ENCODE measurements at regions not wholly inside any gene's neighbourhood (a gene's known extent, or its start where the extent isn't known, plus 50 kb on each side); places are given as distances from the start of the nearest gene placed in this dataset.

DNA sequence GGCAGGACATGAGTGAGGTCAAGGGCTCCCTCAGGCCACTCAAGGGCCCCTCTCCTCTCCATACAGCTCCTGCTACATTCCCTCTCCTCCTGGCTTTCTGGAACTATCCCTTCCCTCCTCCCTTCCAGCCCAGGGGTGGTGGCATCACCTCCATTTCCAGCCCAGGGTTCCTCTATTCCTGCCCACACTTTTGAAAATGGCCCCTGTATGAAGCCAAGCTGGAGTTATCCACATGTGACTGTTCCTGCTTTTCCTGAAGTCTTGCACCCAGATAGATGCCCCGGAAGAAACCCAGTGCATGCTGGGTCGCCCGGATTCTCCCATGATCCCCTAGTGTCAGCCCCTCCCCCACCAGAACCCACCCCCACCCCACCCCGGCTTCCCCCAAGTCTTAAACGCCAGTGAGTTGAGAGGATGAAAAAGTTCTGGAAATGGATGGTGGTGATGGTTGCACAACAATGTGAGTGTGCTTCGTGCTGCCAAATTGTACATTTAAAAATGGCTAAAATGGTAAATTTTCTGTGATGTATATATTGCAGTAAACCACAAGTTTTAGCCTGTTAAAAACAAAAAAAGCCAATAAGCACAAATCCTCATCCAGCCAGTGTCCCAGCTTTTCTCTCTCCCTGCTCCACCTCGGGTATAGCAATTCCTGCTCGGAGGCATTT, 136.9 kb downstream of the SCARB1 start:
- DNase-seq (ENCODE audit: low read depth in 4 of 4, low spot score in 3 of 4): no peak

GRCh38 chr12:124725597-124726237, 137.9 kb downstream of the SCARB1 start:
- no peak for DNase-seq (ENCODE audit: low read depth in 4 of 4, low spot score in 3 of 4)

DNA sequence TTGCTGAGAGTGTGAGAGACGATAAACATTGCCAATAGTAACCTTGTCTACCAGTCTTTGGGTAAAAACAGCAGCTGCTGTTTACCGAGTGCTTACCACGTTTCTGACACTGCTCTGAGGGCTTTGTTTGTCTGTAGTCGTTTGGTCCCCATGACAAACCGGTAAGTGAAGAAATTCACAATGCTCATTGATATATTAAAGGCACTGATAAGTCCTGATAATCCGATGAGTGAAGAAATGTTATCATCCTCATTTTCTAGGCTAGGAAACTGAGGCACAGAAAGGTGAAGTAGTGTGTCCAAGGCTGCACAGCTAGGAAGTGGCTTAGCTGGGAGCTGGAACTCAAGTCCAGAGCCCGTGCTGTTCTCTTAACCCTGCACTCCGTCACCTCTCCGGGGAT, 138.6 kb downstream of the SCARB1 start:
- no peak for DNase-seq (ENCODE audit: low read depth in 4 of 4, low spot score in 3 of 4)

DNA sequence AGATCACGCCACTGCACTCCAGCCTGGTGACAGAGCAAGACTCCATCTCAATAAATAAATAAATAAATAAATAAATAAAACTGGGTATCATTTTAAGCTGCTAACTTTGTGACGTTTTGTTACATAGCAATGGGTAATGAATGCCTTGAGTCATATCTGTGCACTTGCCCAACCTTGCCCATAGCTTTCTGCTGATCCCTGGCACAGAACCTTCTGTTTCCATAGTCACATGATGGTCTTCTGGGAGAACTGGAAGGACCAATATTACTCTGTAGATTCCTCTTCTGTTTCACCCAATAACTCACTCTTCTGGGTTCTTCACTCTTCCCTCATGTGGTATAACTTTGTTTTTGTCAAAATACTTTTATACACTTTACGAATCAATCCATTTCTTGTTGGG, 140.8 kb downstream of the SCARB1 start:
- no peak for DNase-seq (ENCODE audit: low read depth in 4 of 4, low spot score in 3 of 4)

DNA sequence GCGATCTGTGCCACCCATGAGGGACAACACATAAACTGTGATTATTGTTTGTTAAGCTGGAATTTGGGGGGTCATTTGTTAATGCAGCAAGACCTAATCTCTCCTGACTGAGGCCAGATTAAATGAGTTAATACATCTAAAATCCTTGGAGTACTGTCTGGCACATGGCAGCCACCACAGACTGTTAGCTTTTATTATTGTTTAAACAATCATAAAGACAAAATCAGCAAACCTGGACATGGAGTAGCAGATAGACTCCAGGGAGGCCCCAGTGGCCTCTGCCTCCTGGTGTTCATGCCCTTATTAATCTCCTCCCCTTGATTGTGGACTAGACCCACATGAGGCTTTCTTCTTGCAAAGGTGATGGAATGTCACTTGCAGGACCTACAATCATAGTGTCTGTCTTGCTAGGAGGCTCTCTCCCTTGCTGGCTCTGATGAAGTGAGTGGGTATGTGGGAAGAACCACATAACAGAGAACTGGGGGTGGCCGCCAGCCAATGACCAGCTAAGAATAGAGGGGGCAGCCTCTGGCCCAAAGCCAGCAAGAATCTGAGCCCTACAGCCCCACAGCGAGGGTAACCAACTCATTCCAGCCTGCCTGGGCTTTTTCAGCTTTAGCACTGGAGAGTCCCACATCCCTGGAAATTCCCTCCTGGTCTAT, 142.0 kb downstream of the SCARB1 start:
- no peak for DNase-seq (ENCODE audit: low read depth in 4 of 4, low spot score in 3 of 4)

DNA sequence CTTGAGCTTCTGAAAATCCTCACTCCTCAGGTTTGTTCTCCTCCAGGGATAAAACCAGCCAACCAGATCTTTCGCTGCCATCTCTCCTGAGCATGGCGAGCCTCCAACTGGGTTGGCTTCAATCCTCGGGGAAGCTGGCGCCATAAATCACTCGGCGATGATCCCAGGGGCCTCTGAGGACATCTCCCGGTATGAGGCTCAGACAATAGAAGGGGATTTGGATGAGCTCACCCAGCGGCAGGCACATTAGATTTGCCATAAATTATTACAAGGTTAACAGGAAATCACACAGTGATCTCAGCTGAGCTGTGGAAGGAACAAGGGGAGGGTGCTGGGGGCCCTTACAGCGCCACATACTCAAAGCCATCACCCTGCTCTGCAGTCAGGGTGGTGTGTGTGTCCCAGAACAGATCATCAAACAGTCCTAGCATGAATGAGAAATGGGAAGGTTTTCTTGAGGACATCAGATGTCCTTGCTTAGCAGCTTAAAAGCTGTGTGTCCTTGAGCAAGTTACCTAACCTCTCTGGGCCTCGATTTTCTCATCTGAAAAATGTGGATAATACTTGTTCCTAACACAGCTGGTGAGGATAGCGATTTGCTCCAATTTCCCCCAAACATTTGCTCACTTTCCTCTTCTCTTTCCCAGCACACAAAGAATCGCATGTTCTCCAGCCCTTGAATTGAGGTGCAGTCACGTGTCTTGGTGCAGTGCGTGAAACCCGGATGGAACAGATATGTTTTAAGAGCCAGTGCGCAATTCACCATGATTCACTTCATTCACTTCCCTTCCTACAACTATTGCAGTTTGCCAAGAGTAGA, 142.8 kb downstream of the SCARB1 start:
- DNase-seq (ENCODE audit: low read depth in 4 of 4, low spot score in 3 of 4): peak in 1 of 4 donors; percentile 70

DNA sequence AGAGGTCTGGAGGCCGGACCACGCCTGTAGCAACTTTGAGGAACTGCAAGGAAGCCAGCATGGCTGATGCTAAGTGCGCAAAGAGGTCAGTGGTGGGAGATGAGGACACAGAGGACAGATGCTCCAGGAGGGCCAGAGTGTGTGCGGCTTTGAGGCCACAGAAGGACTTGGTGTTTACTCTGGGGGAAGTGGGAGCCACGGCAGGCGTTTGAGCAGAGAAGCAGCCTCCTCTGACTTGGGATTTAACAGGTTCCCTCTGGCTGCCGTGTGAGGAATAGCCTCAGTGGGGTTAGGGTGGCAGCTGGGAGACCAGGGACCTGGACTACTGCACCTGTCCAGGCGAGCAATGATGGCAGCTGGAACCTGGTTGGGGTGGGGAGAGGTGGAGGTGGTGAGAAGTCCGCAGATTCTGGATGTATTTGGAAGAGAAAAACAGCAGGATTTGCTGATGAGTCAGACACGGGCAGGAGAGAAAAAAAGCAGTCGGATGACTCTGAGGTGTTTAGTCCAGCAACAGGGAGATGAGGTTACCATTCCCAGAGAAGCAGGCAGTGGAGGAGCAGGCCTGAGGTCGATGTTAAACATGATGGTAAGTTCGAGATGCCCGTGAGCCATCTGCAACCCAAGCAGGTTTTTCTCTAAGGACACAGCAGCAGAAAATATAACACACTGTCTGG, 143.5 kb downstream of the SCARB1 start:
- DNase-seq (ENCODE audit: low read depth in 4 of 4, low spot score in 3 of 4): no peak

DNA sequence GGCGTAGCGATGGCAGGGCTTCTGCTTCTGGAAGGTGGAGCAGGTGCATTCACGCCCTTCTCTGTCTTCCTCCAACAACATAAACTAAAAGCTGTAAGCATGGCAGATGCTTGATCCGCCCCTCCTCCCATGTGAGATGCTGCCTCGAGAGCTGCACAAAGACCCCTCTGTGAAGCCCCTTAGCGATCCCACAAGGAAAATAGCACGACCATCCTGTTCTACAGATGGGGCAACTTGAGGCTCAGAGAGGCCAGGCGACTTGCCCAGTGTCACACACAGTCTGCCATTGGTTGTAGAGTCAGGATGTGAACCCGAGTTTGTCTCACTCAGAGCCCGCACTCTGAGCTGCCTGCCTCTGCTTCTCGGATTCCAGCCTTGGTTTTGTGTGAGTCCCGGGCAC, 144.4 kb downstream of the SCARB1 start:
- no peak for DNase-seq (ENCODE audit: low read depth in 4 of 4, low spot score in 3 of 4)

DNA sequence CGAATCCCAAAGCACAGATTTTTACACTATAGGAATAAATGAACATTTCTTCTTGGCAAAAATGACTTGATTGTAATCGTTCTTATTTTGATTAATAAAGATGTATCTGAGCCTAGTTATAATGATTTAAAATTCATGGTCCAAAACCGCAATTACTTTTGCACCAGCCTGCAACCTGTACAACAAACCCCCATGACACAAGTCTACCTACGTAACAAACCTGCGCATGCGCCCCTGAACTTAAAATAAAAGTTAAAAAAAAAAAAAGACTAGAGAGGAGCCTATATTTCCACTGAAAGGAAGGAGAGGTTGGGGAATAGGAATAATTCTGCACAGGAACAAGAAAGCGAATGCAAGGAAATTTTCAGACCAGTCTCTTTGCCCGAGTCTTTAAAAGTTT, 145.2 kb downstream of the SCARB1 start:
- DNase-seq (ENCODE audit: low read depth in 4 of 4, low spot score in 3 of 4): no peak

DNA sequence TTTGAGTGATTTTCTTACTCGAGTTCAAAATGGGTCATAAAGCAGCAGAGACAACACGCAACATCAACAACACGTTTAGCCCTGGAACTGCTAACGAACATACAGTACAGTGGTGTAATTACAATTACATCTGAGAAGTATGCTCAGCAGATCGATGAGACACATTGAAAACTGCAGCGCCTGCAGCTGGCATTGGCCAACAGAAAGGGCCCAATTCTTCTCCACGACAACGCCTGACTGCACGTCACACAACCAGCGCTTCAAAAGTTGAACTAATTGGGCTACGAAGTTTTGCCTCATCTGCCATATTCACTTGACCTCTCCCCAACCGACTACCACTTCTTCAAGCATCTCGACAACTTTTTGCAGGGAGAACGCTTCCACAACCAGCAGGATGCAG, 145.6 kb downstream of the SCARB1 start:
- DNase-seq (ENCODE audit: low read depth in 4 of 4, low spot score in 3 of 4): no peak

DNA sequence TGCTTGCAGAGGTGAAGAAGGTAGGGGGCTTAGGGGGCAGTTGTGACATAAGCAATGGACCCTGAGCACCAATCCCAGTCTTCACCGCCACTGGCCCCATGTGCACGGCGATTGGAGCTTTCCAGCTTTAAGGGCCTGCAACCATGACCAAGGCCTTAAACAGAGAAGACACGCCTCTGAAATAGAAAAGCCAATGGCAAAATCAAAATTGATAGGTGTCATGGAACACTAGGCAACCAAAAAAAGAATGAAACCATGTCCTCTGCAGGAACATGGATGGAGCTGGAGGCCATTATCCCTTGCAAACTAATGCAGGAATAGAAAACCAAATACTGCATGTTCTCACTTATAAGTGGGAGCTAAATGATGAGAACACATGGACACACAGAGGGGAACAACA, 146.3 kb downstream of the SCARB1 start:
- no peak for DNase-seq (ENCODE audit: low read depth in 4 of 4, low spot score in 3 of 4)

- DNase-seq (ENCODE audit: low read depth in 4 of 4, low spot score in 3 of 4): no peak
Measured at GRCh38 chr12:124716208-124717130, 147.2 kb downstream of the SCARB1 start.

DNA sequence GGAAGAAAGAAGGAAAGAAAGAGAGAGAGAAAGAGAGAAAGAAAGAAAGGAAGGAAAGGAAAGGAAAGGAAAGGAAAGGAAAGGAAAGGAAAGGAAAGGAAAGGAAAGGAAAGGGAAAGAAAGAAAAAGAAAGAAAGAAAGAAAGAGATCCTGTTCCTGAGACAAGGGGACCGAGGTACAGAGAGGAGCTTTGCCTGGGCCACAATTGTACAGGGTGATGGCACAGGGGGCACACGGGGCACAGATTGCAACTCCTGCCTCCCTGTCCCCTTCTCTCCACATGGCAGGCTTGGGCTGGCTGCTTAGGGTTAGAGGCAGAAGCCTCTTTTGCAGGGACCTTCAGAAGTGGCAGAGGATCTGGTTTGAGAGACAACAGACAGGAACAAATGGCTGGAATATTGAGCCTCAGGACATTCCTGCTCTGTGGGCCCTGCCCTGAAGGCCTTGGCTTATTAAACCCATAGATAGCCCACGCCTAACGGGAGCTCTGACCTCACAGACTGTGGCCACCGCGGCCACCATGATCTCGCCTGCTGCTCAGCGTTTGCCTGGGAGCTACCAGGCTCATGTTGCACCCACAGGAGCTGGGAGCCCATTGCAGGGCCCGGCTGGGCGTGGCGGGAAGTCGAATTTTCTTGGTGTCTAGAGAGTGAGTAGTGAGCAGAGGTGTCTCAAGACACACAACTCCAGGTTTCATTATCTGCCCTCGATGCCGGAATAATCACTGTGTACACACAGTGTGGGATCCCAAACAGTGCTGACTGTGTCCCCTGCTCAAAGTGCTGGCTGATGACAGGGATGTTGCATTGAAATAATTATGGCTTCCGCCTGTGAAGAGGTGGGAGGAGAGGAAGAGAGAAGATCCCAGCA, 147.9 kb upstream of the NCOR2 start:
- no peak for DNase-seq (ENCODE audit: low read depth in 4 of 4, low spot score in 3 of 4)

- peak in 1 of 4 donors; percentile 57 for DNase-seq (ENCODE audit: low read depth in 4 of 4, low spot score in 3 of 4)
Measured at GRCh38 chr12:124713436-124714082, 146.1 kb upstream of the NCOR2 start.

DNA sequence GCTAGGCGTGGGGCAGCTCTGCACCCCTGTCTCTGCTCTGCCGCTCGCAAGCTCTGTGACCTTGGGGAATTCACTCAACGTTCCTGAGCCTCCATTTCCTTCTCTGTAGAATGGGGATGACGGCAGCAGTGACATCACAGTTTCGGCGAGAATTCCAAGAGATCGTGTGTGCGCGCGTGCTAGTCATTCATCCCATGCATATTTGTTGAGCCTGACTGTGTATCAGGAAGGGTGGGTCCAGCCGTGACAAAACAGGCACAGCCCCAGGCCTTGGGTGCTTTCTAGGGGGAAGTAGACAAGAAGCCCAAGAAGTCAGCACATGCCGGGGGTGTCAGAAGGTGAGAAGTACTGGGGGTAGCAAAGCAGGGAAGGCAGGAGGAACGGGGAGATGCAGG, 145.6 kb upstream of the NCOR2 start:
- no peak for DNase-seq (ENCODE audit: low read depth in 4 of 4, low spot score in 3 of 4)

DNA sequence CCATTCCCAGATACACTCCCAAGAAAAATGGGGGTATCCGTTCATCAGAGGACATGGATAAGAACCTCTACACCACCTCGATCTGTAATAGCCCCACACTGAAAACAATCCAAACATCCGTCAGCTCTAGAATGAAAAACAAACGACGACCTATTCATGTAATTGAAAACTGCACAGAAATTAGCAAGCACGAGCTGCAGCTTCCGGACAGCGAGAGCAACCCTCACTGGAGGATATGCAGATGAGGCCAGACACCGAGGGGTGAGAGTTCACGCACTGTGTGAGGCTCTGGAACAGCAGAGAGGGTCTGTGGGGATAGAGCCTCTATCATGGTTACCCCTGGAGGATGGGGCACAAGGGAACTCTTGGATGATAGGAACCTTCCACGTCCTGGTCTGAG, 143.9 kb upstream of the NCOR2 start:
- DNase-seq (ENCODE audit: low read depth in 4 of 4, low spot score in 3 of 4): no peak

- DNase-seq (ENCODE audit: low read depth in 4 of 4, low spot score in 3 of 4): no peak
Measured at GRCh38 chr12:124709722-124710687, 142.6 kb upstream of the NCOR2 start.
